ENCODE measurements at regions not wholly inside any gene's neighbourhood (a gene's known extent, or its start where the extent isn't known, plus 50 kb on each side); places are given as distances from the start of the nearest gene placed in this dataset.
"Not testable (repeated sequence)": the region's sequence is repeated elsewhere in the genome, so short reads cannot be mapped to it uniquely, and the experiment has no call there.

DNA sequence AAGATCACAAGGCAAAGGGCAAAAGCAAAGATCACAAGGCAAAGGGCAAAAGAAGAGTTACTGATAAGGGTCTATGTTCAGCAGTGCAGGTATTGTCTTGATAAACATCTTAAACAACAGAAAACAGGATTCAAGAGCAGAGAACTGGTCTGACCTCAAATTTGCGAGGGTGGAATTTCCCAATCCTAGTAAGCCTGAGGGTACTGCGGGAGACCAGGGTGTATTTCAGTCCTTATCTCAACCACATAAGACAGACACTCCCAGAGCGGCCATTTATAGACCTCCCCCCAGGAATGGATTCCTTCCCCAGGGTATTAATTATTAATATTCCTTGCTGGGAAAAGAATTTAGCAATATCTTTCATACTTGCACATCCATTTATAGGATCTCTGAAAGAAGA is 575.3 kb upstream of the MAN1A1 start:
- H2BK15ac ChIP-seq (ENCODE audit: low read depth, low read length); H3K79me1 ChIP-seq (ENCODE audit: low read depth in 1 of 2, low read length in 2 of 2); H3K4ac ChIP-seq (ENCODE audit: low read depth, low read length); H3K27ac ChIP-seq (ENCODE audit: insufficient read depth, low read length); H3K9ac ChIP-seq (ENCODE audit: low read depth, low read length); H4K91ac ChIP-seq (ENCODE audit: insufficient read depth, low read depth, low read length); BruUV-seq (replicated peaks); CTCF ChIA-PET; H4K5ac ChIP-seq (ENCODE audit: low read depth, low read length); H2BK20ac ChIP-seq (ENCODE audit: low read depth, low read length); ATAC-seq (ENCODE audit: low read depth); H3K4me1 ChIP-seq (ENCODE audit: control insufficient read depth, insufficient read depth, low read length); H2BK5ac ChIP-seq (ENCODE audit: low read depth, low read length, poor library complexity, severe bottlenecking); intact Hi-C loops (cut with micrococcal nuclease); H2BK120ac ChIP-seq (ENCODE audit: low read depth, low read length); H4K8ac ChIP-seq (ENCODE audit: low read depth in 2 of 2, low read length in 2 of 2); H3K56ac ChIP-seq (ENCODE audit: extremely low read depth, insufficient read depth, low read length); H2AK5ac ChIP-seq (ENCODE audit: low read depth, low read length); H3K4me2 ChIP-seq (ENCODE audit: low read depth, low read length); in situ Hi-C loops (cut with MboI; ENCODE audit: low sequenced_read_pairs); H3K18ac ChIP-seq (ENCODE audit: low read depth, low read length); H3K36me3 ChIP-seq (ENCODE audit: control insufficient read depth, insufficient read depth, low read length); H3K9me1 ChIP-seq (ENCODE audit: insufficient read depth, low read length); POLR2A ChIA-PET (ENCODE audit: unreplicated experiment); H3K23ac ChIP-seq (ENCODE audit: low read depth, low read length); DNase-seq; H3K27me3 ChIP-seq (ENCODE audit: control insufficient read depth, insufficient read depth, low read length); H3K14ac ChIP-seq (replicated peaks; ENCODE audit: low read depth, low read length); dilution Hi-C loops (cut with HindIII; ENCODE audit: low sequenced_read_pairs, unreplicated experiment); H3K4me3 ChIP-seq (ENCODE audit: insufficient read depth, low read depth, low read length); H4K20me1 ChIP-seq (ENCODE audit: insufficient read depth, low read length); H2AK9ac ChIP-seq (replicated peaks; ENCODE audit: low read depth, low read length, poor library complexity); H2AFZ ChIP-seq (replicated peaks; ENCODE audit: low read length, poor library complexity): not testable (repeated sequence)
- H3K9me3 ChIP-seq (ENCODE audit: control insufficient read depth, insufficient read depth, low read length), result peaks cover 14% of the 10 kb centered on the region
- no CpG with 5 or more reads among the region's 3 CpGs for WGBS, 2 experiments (ENCODE audit: extremely low coverage in 2 of 2, insufficient read length in 1 of 2)

Measured in IMR-90 (cell line).